Gastroesophageal sphincter (tissue), 3 donors: ENCODE measurements at regions not wholly inside any gene's neighbourhood (a gene's known extent, or its start where the extent isn't known, plus 50 kb on each side); places are given as distances from the start of the nearest gene placed in this dataset.

ENCODE experiments used
- CTCF ChIP-seq, 4 experiments: fragments of 200-600 bp in 2 of 4; fragments of 450-650 bp in 2 of 4; sonication (generic) in 1 of 4; IDR thresholded peaks; one replicate each; pipeline ENCODE4 v1.5.1; 2017 to 2019; ENCODE audit warnings: antibody characterized with exemption in 4 of 4, mild to moderate bottlenecking in 2 of 4, moderate library complexity in 2 of 4
- EP300 ChIP-seq: sonication (generic); formaldehyde crosslinking; IDR thresholded peaks from one replicate; pipeline ENCODE4 v1.6.1; 2017; ENCODE audit warnings: antibody characterized with exemption, mild to moderate bottlenecking
- POLR2A ChIP-seq, 2 donors: fragments of 450-650 bp; IDR thresholded peaks; one replicate each; pipeline ENCODE4 v1.6.1; 2017; ENCODE audit warnings: antibody characterized with exemption in 2 of 2, mild to moderate bottlenecking in 2 of 2, moderate library complexity in 1 of 2
- POLR2AphosphoS5 ChIP-seq: sonication (generic); formaldehyde crosslinking; IDR thresholded peaks from one replicate; pipeline ENCODE4 v1.6.1; 2017; ENCODE audit warnings: antibody characterized with exemption

- TF ChIP-seq CTCF (IDR thresholded peaks at IDR 0.05) (no peak), POLR2A (IDR thresholded peaks at IDR 0.05) (no peak), POLR2AphosphoS5 (no peak), EP300 (no peak)
These were observed 638.7 kb upstream of the RGS18 start for GRCh38 chr1:191519519-191519918.
